Neural progenitor cell (in vitro differentiated cells): ENCODE measurements at regions not wholly inside any gene's neighbourhood (a gene's known extent, or its start where the extent isn't known, plus 50 kb on each side); places are given as distances from the start of the nearest gene placed in this dataset.

Experiments
- DNase-seq: peaks from one replicate; pipeline ENCODE4 v3.0.0-alpha.2; 2016; ENCODE audit warnings: low spot score
- H2AFZ ChIP-seq: fragments of 200-600 bp; sonication (generic); replicated peaks from 2 replicates; pipeline ENCODE4 v1.6.1; 2016; ENCODE audit warnings: antibody characterized with exemption
- H3F3A ChIP-seq: fragments of 200-600 bp; sonication (generic); 2 replicates; pipeline ENCODE4 v1.6.1; 2016; ENCODE audit warnings: antibody characterized with exemption, low read depth
- H3K27ac ChIP-seq: fragments of 200-600 bp; sonication (generic); 2 replicates; pipeline ENCODE4 v1.5.1; 2016; ENCODE audit warnings: mild to moderate bottlenecking
- H3K27me3 ChIP-seq: fragments of 200-600 bp; sonication (generic); 2 replicates; pipeline ENCODE4 v1.6.1; 2016; ENCODE audit warnings: mild to moderate bottlenecking, moderate library complexity
- H3K36me3 ChIP-seq: fragments of 200-600 bp; sonication (generic); 2 replicates; pipeline ENCODE4 v1.5.1; 2016
- H3K4me1 ChIP-seq: fragments of 200-600 bp; sonication (generic); 2 replicates; pipeline ENCODE4 v1.6.1; 2016; ENCODE audit warnings: mixed run types
- H3K4me2 ChIP-seq: fragments of 200-600 bp; sonication (generic); 2 replicates; pipeline ENCODE4 v1.6.1; 2016
- H3K4me3 ChIP-seq: fragments of 200-600 bp; sonication (generic); 2 replicates; pipeline ENCODE4 v1.5.1; 2016
- H3K79me2 ChIP-seq: fragments of 200-600 bp; sonication (generic); 2 replicates; pipeline ENCODE4 v1.6.1; 2016; ENCODE audit warnings: low read depth
- H3K9ac ChIP-seq: fragments of 200-600 bp; sonication (generic); 2 replicates; pipeline ENCODE4 v1.6.1; 2016
- H3K9me3 ChIP-seq: fragments of 200-600 bp; sonication (generic); 2 replicates; pipeline ENCODE4 v1.5.1; 2016; ENCODE audit warnings: low read depth
- H4K20me1 ChIP-seq: fragments of 200-600 bp; sonication (generic); 2 replicates; pipeline ENCODE4 v1.6.1; 2016; ENCODE audit warnings: low read depth
- H3K27ac Mint-ChIP-seq: 3 replicates; pipeline ENCODE4 v1.8.0; 2021; ENCODE audit warnings: mixed read lengths
- H3K27me3 Mint-ChIP-seq: 2 replicates; pipeline ENCODE4 v1.8.0; 2022; ENCODE audit warnings: low read depth, mild to moderate bottlenecking, inconsistent platforms, moderate library complexity, mixed read lengths; ENCODE audit not compliant: insufficient read depth
- H3K36me3 Mint-ChIP-seq: 3 replicates; pipeline ENCODE4 v1.8.0; 2021; ENCODE audit warnings: mixed read lengths
- H3K4me1 Mint-ChIP-seq: 3 replicates; pipeline ENCODE4 v1.8.0; 2021; ENCODE audit warnings: mixed read lengths
- H3K4me3 Mint-ChIP-seq: 3 replicates; pipeline ENCODE4 v1.8.0; 2021; ENCODE audit warnings: mild to moderate bottlenecking, moderate library complexity, mixed read lengths
- H3K9me3 Mint-ChIP-seq: 3 replicates; pipeline ENCODE4 v1.8.0; 2020; ENCODE audit warnings: mixed read lengths
- CTCF ChIP-seq: fragments of 200-600 bp; sonication (generic); IDR thresholded peaks from 2 replicates; pipeline ENCODE4 v1.5.1; 2017; ENCODE audit warnings: antibody characterized with exemption, mild to moderate bottlenecking
- EZH2 ChIP-seq: fragments of 200-600 bp; sonication (generic); IDR thresholded peaks from 2 replicates; pipeline ENCODE4 v1.6.1; 2017; ENCODE audit warnings: antibody characterized with exemption, mild to moderate bottlenecking, moderate library complexity
- EZH2phosphoT487 ChIP-seq: fragments of 200-600 bp; sonication (generic); IDR thresholded peaks from 2 replicates; pipeline ENCODE4 v1.6.1; 2017; ENCODE audit warnings: antibody characterized with exemption

DNA sequence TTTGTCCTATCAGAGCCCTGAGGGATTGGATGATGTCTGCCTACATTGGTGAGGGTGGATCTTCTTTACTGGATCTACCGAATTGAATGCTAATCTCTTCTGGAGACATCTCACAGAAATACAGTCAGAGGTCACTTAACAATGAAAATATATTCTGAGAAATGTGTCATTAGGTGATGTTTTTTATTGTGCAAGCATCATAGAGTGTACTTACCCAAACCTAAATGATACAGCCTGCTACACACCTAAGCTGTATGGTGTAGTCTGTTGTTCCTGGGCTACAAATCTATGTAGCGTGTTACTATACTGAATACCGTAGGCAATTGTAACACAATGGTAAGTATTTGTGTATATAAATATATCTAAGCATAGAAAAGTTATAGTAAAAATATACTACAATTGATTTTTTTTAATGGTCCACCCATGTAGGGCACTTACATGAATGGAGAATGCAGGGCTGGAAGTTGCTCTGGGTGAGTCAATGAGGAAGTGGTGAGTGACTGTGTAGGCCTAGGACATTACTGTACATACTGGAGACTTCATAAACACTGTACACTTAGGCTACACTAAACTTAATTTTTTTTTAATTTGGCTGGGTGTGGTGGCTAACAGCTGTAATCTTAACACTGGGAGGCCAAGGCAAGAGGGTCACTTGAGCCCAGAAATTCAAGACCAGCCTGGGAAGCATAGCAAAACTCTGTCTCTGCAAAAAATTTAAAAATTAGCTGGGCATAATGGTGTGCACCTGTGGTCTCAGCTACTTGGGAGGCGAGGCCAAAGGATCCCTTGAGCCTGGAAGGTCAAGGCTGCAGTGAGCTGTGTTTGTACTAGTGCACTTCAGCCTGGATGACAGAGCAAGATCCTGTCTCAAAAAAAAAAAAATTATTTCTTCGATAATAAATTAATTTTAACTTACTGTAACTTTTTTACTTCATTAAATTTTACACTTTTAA, 226.3 kb upstream of the UBE2E3 start:
- no peak overlapping the region for H3K27ac Mint-ChIP-seq
- H3K27ac ChIP-seq = no peak overlapping the region
- DNase-seq = no peak
- TF ChIP-seq CTCF = no peak
- TF ChIP-seq EZH2phosphoT487 = no peak
- TF ChIP-seq EZH2 = no peak
- no peaks in the 10 kb centered on the region for H3K79me2 ChIP-seq
- no peaks in the 10 kb centered on the region for H3K36me3 ChIP-seq
- H4K20me1 ChIP-seq = no peaks in the 10 kb centered on the region
- peaks cover 2% of the 10 kb centered on the region for H3K27me3 Mint-ChIP-seq
- no peak overlapping the region for H2AFZ ChIP-seq
- no peaks in the 10 kb centered on the region for H3K9me3 ChIP-seq
- no peak overlapping the region for H3K4me3 ChIP-seq
- no peak overlapping the region for H3K9ac ChIP-seq
- no peaks in the 10 kb centered on the region for H3K27me3 ChIP-seq
- peaks cover 4% of the 10 kb centered on the region for H3K9me3 Mint-ChIP-seq
- H3K4me1 Mint-ChIP-seq = no peaks in the 10 kb centered on the region
- H3K36me3 Mint-ChIP-seq = no peaks in the 10 kb centered on the region
- no peak overlapping the region for H3K4me3 Mint-ChIP-seq
- no peaks in the 10 kb centered on the region for H3F3A ChIP-seq
- H3K4me1 ChIP-seq = no peaks in the 10 kb centered on the region
- H3K4me2 ChIP-seq = no peak overlapping the region

DNA sequence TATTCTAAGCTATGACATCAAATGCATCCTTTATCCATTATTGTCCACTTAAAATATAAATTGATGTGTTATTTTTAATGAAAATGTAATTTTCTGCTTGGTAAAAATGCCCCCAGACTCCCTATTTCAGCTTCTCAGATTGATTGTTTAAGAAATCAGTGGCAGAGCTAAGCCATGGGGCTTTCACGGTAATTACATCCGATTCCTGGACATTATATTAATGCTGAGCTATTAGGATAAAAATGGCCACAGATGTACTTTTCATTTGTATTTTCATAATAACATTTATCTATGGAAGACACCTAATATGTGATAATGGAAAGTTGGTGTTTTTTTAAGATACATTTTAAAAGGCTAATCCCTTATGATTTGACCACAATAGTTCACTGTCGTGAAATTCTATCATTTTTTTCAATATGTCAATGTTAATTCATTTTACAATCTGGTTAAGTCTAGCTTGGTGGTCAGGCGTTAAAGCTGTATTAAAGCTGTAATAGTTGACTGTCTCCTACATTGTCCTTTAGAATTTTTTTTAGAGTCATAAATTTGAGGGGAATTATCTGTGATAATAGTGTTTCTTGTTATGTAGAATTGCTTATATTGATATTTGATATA, 229.0 kb upstream of the UBE2E3 start:
- no peak for DNase-seq
- H3K4me1 Mint-ChIP-seq = no peaks in the 10 kb centered on the region
- H3K9me3 Mint-ChIP-seq = peaks cover 4% of the 10 kb centered on the region
- Histone ChIP-seq H3K4me2 (no peak overlapping the region), H4K20me1 (no peaks in the 10 kb centered on the region), H3K36me3 (no peaks in the 10 kb centered on the region), H3K79me2 (no peaks in the 10 kb centered on the region), H3K9me3 (no peaks in the 10 kb centered on the region), H3K4me1 (no peaks in the 10 kb centered on the region), H3K27ac (no peak overlapping the region), H2AFZ (no peak overlapping the region), H3K4me3 (no peak overlapping the region), H3K27me3 (no peaks in the 10 kb centered on the region), H3K9ac (no peak overlapping the region), H3F3A (no peaks in the 10 kb centered on the region)
- TF ChIP-seq EZH2phosphoT487 (no peak), CTCF (no peak), EZH2 (no peak)
- no peak overlapping the region for H3K4me3 Mint-ChIP-seq
- H3K27me3 Mint-ChIP-seq = peaks cover 2% of the 10 kb centered on the region
- no peak overlapping the region for H3K27ac Mint-ChIP-seq
- H3K36me3 Mint-ChIP-seq = no peaks in the 10 kb centered on the region

DNA sequence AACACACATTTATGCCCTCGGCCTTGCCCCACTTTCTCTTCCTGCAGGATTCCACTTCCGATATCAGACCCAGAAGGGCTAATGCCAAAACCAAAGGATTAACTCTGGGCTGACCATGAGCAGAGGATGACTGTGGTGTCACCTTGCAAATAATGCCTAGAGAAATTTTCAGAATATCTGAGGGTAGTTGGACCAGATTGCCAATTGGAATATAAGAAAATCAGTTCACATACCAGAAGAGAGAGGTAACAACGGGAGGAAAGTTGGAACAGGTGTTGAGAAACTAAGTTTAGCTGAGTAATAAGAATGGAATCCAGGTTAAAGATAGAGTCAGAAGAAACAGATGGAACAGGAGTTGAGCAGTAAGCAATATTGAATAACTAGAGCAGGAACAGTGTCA, 232.7 kb upstream of the UBE2E3 start:
- H3K4me3 ChIP-seq = no peak overlapping the region
- H3F3A ChIP-seq = no peaks in the 10 kb centered on the region
- H3K4me1 ChIP-seq = no peaks in the 10 kb centered on the region
- peak overlapping the region; percentile 19 for H2AFZ ChIP-seq
- H3K36me3 ChIP-seq = no peaks in the 10 kb centered on the region
- H3K27me3 Mint-ChIP-seq = peaks cover 2% of the 10 kb centered on the region
- H3K27me3 ChIP-seq = no peaks in the 10 kb centered on the region
- no peaks in the 10 kb centered on the region for H4K20me1 ChIP-seq
- no peak overlapping the region for H3K27ac Mint-ChIP-seq
- H3K9me3 ChIP-seq = no peaks in the 10 kb centered on the region
- no peak for DNase-seq
- H3K36me3 Mint-ChIP-seq = no peaks in the 10 kb centered on the region
- no peak overlapping the region for H3K4me3 Mint-ChIP-seq
- no peaks in the 10 kb centered on the region for H3K79me2 ChIP-seq
- no peaks in the 10 kb centered on the region for H3K4me1 Mint-ChIP-seq
- TF ChIP-seq CTCF = no peak
- TF ChIP-seq EZH2 = no peak
- TF ChIP-seq EZH2phosphoT487 = no peak
- H3K9me3 Mint-ChIP-seq = peaks cover 3% of the 10 kb centered on the region
- no peak overlapping the region for H3K9ac ChIP-seq
- H3K27ac ChIP-seq = no peak overlapping the region
- H3K4me2 ChIP-seq = no peak overlapping the region
